Liver (tissue), 8 donors: ENCODE measurements at regions not wholly inside any gene's neighbourhood (a gene's known extent, or its start where the extent isn't known, plus 50 kb on each side); places are given as distances from the start of the nearest gene placed in this dataset.

Experiments
- DNase-seq: peaks from one replicate; pipeline ENCODE4 v3.0.0-alpha.2; 2017; ENCODE audit warnings: low spot score
- H3K27ac ChIP-seq, 2 donors: one replicate each; pipeline ENCODE4 v1.7.0; 2013; ENCODE audit warnings: inconsistent platforms in 2 of 2, low read length in 2 of 2, control low read depth in 1 of 2, low read depth in 1 of 2, mild to moderate bottlenecking in 1 of 2
- H3K27me3 ChIP-seq, 4 donors: one replicate each; pipeline versions ENCODE4 v1.6.1 to v1.7.0; 2013; ENCODE audit warnings: low read length in 3 of 4, inconsistent platforms in 1 of 4, mild to moderate bottlenecking in 1 of 4, moderate library complexity in 1 of 4; ENCODE audit not compliant: control insufficient read depth in 4 of 4, insufficient read depth in 4 of 4
- H3K36me3 ChIP-seq, 4 donors: one replicate each; pipeline versions ENCODE4 v1.6.1 to v1.7.0; 2013; ENCODE audit warnings: low read length in 3 of 4, mild to moderate bottlenecking in 3 of 4, low read depth in 1 of 4, moderate library complexity in 1 of 4; ENCODE audit not compliant: control insufficient read depth in 4 of 4, insufficient read depth in 3 of 4
- H3K4me1 ChIP-seq, 4 donors: one replicate each; pipeline versions ENCODE4 v1.6.1 to v1.7.0; 2013; ENCODE audit warnings: low read length in 3 of 4, mild to moderate bottlenecking in 3 of 4, moderate library complexity in 1 of 4; ENCODE audit not compliant: control insufficient read depth in 4 of 4, insufficient read depth in 4 of 4
- H3K4me3 ChIP-seq, 3 donors: one replicate each; pipeline versions ENCODE4 v1.6.1 to v1.7.0; 2013; ENCODE audit warnings: low read length in 3 of 3, control low read depth in 1 of 3, low read depth in 1 of 3, mild to moderate bottlenecking in 1 of 3
- H3K9ac ChIP-seq, 2 donors: one replicate each; pipeline ENCODE4 v1.7.0; 2013; ENCODE audit warnings: low read length in 2 of 2, mild to moderate bottlenecking in 2 of 2, moderate library complexity in 2 of 2, control low read depth in 1 of 2, low read depth in 1 of 2
- H3K9me3 ChIP-seq, 4 donors: one replicate each; pipeline versions ENCODE4 v1.6.1 to v1.7.0; 2013; ENCODE audit warnings: low read length in 3 of 4; ENCODE audit not compliant: control insufficient read depth in 4 of 4
- EGR1 ChIP-seq, 2 donors: IDR thresholded peaks; 2 replicates each; pipeline ENCODE4 v1.6.1; 2016 to 2018; ENCODE audit warnings: antibody characterized with exemption in 2 of 2, low read depth in 2 of 2
- FOXA2 ChIP-seq: IDR thresholded peaks from 2 replicates; pipeline ENCODE4 v1.6.1; 2016; ENCODE audit warnings: antibody characterized with exemption
- HNF4A ChIP-seq, 2 donors: conservative IDR thresholded peaks; 2 replicates each; pipeline ENCODE4 v1.6.1; 2016; ENCODE audit warnings: antibody characterized with exemption in 2 of 2, mild to moderate bottlenecking in 2 of 2
- HNF4G ChIP-seq: IDR thresholded peaks from 2 replicates; pipeline ENCODE4 v1.6.1; 2016; ENCODE audit warnings: antibody characterized with exemption
- JUND ChIP-seq, 2 donors: IDR thresholded peaks; 2 replicates each; pipeline ENCODE4 v1.6.1; 2016; ENCODE audit warnings: antibody characterized with exemption in 2 of 2
- RAD21 ChIP-seq, 2 donors: IDR thresholded peaks; 2 replicates each; pipeline ENCODE4 v1.6.1; 2016; ENCODE audit warnings: antibody characterized with exemption in 2 of 2, mild to moderate bottlenecking in 2 of 2
- RXRA ChIP-seq, 2 donors: IDR thresholded peaks; 2 replicates each; pipeline ENCODE4 v1.6.1; 2017 to 2018; ENCODE audit warnings: antibody characterized with exemption in 2 of 2, mild to moderate bottlenecking in 1 of 2
- SP1 ChIP-seq: IDR thresholded peaks from 2 replicates; pipeline ENCODE4 v1.6.1; 2018; ENCODE audit warnings: antibody characterized with exemption, mild to moderate bottlenecking
- TAF1 ChIP-seq: conservative IDR thresholded peaks from 2 replicates; pipeline ENCODE4 v1.6.1; 2016; ENCODE audit warnings: antibody characterized with exemption, mild to moderate bottlenecking
- YY1 ChIP-seq: IDR thresholded peaks from 2 replicates; pipeline ENCODE4 v1.6.1; 2016; ENCODE audit warnings: antibody characterized with exemption, mild to moderate bottlenecking
- WGBS: extraction: QIAGEN DNeasy Blood & Tissue Kit; methylation state at CpG from one replicate; pipeline ENCODE4 v1.1.7; 2013; 5-methylcytosine and 5-hydroxymethylcytosine counted together
- TF ChIP-seq, protein P1 (sequence below): IDR thresholded peaks from 2 replicates; pipeline ENCODE4 v1.6.1; 2016; ENCODE audit warnings: antibody characterized with exemption
- TF ChIP-seq, protein P2 (sequence below): IDR thresholded peaks from 2 replicates; pipeline ENCODE4 v1.6.1; 2016; ENCODE audit warnings: antibody characterized with exemption
- TF ChIP-seq, protein P3 (sequence below): IDR thresholded peaks from 2 replicates; pipeline ENCODE4 v1.6.1; 2016; ENCODE audit warnings: antibody characterized with exemption, mild to moderate bottlenecking
- TF ChIP-seq, protein P4 (sequence below): IDR thresholded peaks from 2 replicates; pipeline ENCODE4 v1.6.1; 2016; ENCODE audit warnings: antibody characterized with exemption
- TF ChIP-seq, protein P5 (sequence below): fragments of 150-350 bp; IDR thresholded peaks from 2 replicates; pipeline ENCODE4 v1.5.1; 2017; ENCODE audit warnings: improper control_type of control experiment, low read depth, low read length; ENCODE audit not compliant: missing input control
- donor health status: healthy.
- donor health status: healthy.
- donor health status: healthy.
- donor health status: healthy.
- donor health status: healthy.

DNA sequence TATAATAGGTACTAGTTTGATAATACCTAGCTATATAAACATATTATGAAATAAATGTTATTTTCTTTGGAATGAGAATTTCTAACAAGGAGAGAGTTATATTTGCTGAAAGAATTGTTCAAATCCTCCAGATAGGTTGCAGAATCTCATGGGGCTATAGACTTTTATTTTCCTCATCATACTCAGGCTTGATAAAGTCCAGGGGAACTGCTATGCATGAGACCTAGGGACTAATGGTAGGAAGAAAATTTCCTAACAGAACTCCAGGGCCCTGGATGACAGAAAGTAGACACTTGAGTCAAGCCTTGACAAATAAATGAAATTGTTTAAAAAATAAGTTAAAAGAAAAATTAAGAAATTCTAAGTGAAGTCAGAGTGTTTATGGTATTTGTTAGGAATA, 138.5 kb upstream of the DACH1 start:
- Histone ChIP-seq H3K4me3 (no peak overlapping the region), H3K27me3 (no peaks in the 10 kb centered on the region), H3K4me1 (no peaks in the 10 kb centered on the region), H3K9ac (no peak overlapping the region), H3K36me3 (no peaks in the 10 kb centered on the region), H3K9me3 (no peaks in the 10 kb centered on the region), H3K27ac (no peak overlapping the region)
- TF ChIP-seq, protein P1, sequence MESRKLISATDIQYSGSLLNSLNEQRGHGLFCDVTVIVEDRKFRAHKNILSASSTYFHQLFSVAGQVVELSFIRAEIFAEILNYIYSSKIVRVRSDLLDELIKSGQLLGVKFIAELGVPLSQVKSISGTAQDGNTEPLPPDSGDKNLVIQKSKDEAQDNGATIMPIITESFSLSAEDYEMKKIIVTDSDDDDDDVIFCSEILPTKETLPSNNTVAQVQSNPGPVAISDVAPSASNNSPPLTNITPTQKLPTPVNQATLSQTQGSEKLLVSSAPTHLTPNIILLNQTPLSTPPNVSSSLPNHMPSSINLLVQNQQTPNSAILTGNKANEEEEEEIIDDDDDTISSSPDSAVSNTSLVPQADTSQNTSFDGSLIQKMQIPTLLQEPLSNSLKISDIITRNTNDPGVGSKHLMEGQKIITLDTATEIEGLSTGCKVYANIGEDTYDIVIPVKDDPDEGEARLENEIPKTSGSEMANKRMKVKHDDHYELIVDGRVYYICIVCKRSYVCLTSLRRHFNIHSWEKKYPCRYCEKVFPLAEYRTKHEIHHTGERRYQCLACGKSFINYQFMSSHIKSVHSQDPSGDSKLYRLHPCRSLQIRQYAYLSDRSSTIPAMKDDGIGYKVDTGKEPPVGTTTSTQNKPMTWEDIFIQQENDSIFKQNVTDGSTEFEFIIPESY: no peak
- TF ChIP-seq SP1: no peak
- TF ChIP-seq RXRA (IDR thresholded peaks at IDR 0.05): no peak
- TF ChIP-seq HNF4A (conservative IDR thresholded peaks at IDR 0.05): no peak
- TF ChIP-seq, protein P2, sequence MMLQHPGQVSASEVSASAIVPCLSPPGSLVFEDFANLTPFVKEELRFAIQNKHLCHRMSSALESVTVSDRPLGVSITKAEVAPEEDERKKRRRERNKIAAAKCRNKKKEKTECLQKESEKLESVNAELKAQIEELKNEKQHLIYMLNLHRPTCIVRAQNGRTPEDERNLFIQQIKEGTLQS: no peak
- DNase-seq: no peak

DNA sequence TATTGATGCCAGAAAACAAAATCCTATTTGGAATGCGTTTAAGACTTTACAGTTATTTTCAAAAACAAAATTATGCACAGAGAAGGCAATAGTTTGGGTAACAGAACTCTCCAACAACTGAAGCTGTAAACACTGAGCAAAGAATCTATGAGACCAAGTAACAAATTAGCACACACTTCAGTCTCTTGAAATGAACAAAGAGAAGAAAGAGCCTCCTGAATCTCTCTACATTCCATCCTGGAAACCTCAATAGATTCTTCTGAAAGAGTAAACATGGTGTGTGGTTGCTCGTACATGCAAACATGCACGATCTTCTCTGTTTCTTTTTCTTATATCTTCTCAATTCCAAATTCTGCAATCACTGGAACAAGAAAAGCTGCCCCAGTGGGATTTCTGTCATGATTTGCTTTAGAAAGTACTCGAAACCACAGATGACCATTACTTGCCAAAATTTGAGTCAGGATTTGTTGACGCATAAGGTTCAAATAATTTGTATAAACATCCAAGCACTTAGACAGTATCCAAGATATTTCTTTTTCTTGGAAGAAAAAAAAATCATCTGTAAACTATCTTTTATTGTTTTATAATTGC, 137.9 kb upstream of the DACH1 start:
- no peaks in the 10 kb centered on the region for H3K9me3 ChIP-seq
- H3K9ac ChIP-seq: no peak overlapping the region
- 65% methylated on average over 5 of the region's 5 CpGs for WGBS
- no peak overlapping the region for H3K4me3 ChIP-seq
- H3K27ac ChIP-seq: no peak overlapping the region
- no peak for DNase-seq
- H3K4me1 ChIP-seq: no peaks in the 10 kb centered on the region
- no peaks in the 10 kb centered on the region for H3K27me3 ChIP-seq
- no peaks in the 10 kb centered on the region for H3K36me3 ChIP-seq
- no peak for TF ChIP-seq JUND (IDR thresholded peaks at IDR 0.05)
- TF ChIP-seq RAD21 (IDR thresholded peaks at IDR 0.05): no peak
- TF ChIP-seq, protein P3, sequence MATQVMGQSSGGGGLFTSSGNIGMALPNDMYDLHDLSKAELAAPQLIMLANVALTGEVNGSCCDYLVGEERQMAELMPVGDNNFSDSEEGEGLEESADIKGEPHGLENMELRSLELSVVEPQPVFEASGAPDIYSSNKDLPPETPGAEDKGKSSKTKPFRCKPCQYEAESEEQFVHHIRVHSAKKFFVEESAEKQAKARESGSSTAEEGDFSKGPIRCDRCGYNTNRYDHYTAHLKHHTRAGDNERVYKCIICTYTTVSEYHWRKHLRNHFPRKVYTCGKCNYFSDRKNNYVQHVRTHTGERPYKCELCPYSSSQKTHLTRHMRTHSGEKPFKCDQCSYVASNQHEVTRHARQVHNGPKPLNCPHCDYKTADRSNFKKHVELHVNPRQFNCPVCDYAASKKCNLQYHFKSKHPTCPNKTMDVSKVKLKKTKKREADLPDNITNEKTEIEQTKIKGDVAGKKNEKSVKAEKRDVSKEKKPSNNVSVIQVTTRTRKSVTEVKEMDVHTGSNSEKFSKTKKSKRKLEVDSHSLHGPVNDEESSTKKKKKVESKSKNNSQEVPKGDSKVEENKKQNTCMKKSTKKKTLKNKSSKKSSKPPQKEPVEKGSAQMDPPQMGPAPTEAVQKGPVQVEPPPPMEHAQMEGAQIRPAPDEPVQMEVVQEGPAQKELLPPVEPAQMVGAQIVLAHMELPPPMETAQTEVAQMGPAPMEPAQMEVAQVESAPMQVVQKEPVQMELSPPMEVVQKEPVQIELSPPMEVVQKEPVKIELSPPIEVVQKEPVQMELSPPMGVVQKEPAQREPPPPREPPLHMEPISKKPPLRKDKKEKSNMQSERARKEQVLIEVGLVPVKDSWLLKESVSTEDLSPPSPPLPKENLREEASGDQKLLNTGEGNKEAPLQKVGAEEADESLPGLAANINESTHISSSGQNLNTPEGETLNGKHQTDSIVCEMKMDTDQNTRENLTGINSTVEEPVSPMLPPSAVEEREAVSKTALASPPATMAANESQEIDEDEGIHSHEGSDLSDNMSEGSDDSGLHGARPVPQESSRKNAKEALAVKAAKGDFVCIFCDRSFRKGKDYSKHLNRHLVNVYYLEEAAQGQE: no peak
- TF ChIP-seq, protein P4, sequence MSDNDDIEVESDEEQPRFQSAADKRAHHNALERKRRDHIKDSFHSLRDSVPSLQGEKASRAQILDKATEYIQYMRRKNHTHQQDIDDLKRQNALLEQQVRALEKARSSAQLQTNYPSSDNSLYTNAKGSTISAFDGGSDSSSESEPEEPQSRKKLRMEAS: no peak
- TF ChIP-seq, protein P5, sequence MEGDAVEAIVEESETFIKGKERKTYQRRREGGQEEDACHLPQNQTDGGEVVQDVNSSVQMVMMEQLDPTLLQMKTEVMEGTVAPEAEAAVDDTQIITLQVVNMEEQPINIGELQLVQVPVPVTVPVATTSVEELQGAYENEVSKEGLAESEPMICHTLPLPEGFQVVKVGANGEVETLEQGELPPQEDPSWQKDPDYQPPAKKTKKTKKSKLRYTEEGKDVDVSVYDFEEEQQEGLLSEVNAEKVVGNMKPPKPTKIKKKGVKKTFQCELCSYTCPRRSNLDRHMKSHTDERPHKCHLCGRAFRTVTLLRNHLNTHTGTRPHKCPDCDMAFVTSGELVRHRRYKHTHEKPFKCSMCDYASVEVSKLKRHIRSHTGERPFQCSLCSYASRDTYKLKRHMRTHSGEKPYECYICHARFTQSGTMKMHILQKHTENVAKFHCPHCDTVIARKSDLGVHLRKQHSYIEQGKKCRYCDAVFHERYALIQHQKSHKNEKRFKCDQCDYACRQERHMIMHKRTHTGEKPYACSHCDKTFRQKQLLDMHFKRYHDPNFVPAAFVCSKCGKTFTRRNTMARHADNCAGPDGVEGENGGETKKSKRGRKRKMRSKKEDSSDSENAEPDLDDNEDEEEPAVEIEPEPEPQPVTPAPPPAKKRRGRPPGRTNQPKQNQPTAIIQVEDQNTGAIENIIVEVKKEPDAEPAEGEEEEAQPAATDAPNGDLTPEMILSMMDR: no peak
- TF ChIP-seq, protein P2: no peak
- no peak for TF ChIP-seq SP1
- TF ChIP-seq EGR1 (IDR thresholded peaks at IDR 0.05; ENCODE audit: low read depth in 2 of 2): no peak
- no peak for TF ChIP-seq TAF1
- TF ChIP-seq RXRA (IDR thresholded peaks at IDR 0.05): no peak
- TF ChIP-seq FOXA2: no peak
- TF ChIP-seq YY1: no peak
- TF ChIP-seq HNF4G: no peak
- TF ChIP-seq HNF4A (conservative IDR thresholded peaks at IDR 0.05): no peak
